BJ (cell line): ENCODE measurements at regions not wholly inside any gene's neighbourhood (a gene's known extent, or its start where the extent isn't known, plus 50 kb on each side); places are given as distances from the start of the nearest gene placed in this dataset.

Source experiments
- CTCF ChIA-PET: fragments of 350-600 bp; formaldehyde crosslinking; extraction: SDS; loops from one replicate; lab custom pipeline; 2021; ENCODE audit warnings: antibody characterized with exemption, inconsistent platforms; lab: Yijun Ruan, JAX
- POLR2A ChIA-PET: fragments of 300-600 bp; sonication (Branson Sonifier 250); formaldehyde crosslinking; extraction: SDS; loops from one replicate; lab custom pipeline; 2021; ENCODE audit warnings: antibody characterized with exemption; lab: Charles Lee
- DNase-seq: peaks from one replicate; pipeline ENCODE4 v3.0.0-alpha.2; 2011; ENCODE audit warnings: low read depth
- H3K27me3 ChIP-seq: 2 replicates; pipeline ENCODE4 v1.6.0; 2011; ENCODE audit warnings: low read length; ENCODE audit not compliant: control insufficient read depth, insufficient read depth
- H3K36me3 ChIP-seq: 2 replicates; pipeline ENCODE4 v1.5.1; 2011; ENCODE audit warnings: low read length; ENCODE audit not compliant: control insufficient read depth, insufficient read depth
- H3K4me3 ChIP-seq: 2 replicates; pipeline ENCODE4 v1.5.1; 2011; ENCODE audit warnings: low read depth, mild to moderate bottlenecking, control low read depth, low read length
- TF ChIP-seq, protein P1 (sequence below): IDR thresholded peaks from 2 replicates; pipeline ENCODE4 v1.5.1; 2011; ENCODE audit warnings: low read depth, mild to moderate bottlenecking, control low read depth, inconsistent platforms, low read length, moderate library complexity; ENCODE audit not compliant: insufficient read depth

DNA sequence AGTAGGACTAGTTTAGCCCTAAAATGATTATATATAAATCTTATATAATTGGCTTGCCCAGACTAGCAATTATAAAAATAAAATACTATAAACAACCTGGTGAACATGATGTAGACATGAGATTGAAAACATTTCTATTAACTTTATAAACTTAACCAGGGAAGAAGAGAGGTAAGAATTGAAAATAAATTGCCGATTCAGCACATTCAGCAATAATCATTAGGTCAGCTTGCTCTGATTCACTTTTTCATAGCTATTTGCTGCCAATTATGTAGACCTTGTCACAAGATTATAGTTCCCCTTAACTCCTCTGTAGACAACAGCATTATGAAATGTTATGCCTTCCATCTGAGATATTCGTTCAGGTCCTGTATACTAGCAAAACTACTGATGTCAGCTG is 199.3 kb upstream of the CA10 start:
- ChIA-PET CTCF (no interaction called here), POLR2A (no interaction called here)
- H3K36me3 ChIP-seq, result no peaks in the 10 kb centered on the region
- no peak overlapping the region for H3K4me3 ChIP-seq
- no peak for DNase-seq
- TF ChIP-seq, protein P1, sequence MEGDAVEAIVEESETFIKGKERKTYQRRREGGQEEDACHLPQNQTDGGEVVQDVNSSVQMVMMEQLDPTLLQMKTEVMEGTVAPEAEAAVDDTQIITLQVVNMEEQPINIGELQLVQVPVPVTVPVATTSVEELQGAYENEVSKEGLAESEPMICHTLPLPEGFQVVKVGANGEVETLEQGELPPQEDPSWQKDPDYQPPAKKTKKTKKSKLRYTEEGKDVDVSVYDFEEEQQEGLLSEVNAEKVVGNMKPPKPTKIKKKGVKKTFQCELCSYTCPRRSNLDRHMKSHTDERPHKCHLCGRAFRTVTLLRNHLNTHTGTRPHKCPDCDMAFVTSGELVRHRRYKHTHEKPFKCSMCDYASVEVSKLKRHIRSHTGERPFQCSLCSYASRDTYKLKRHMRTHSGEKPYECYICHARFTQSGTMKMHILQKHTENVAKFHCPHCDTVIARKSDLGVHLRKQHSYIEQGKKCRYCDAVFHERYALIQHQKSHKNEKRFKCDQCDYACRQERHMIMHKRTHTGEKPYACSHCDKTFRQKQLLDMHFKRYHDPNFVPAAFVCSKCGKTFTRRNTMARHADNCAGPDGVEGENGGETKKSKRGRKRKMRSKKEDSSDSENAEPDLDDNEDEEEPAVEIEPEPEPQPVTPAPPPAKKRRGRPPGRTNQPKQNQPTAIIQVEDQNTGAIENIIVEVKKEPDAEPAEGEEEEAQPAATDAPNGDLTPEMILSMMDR, result no peak
- H3K27me3 ChIP-seq, result no peaks in the 10 kb centered on the region

DNA sequence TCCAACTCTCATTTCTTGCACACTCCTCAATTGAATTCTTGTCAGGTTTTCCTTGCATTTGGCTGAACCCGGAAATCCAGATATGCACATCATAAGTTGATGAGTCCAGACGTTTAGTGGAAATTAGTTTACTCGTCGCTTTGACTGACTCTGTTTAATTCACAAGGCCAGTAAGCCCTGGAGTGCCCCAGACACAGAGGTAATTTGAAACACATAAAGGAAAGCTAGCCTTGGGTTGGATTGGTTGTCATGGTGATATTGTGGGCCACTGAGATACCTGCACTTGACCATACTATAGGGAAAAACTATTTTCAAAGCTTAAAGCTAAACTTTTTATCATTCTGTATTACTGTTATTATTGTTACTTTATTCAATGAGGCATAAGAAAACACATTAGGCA is 178.3 kb upstream of the CA10 start:
- TF ChIP-seq, protein P1, result no peak
- Histone ChIP-seq H3K4me3 (no peak overlapping the region), H3K27me3 (no peaks in the 10 kb centered on the region), H3K36me3 (no peaks in the 10 kb centered on the region)
- POLR2A ChIA-PET, result no interaction called here
- CTCF ChIA-PET, result no interaction called here
- no peak for DNase-seq

DNA sequence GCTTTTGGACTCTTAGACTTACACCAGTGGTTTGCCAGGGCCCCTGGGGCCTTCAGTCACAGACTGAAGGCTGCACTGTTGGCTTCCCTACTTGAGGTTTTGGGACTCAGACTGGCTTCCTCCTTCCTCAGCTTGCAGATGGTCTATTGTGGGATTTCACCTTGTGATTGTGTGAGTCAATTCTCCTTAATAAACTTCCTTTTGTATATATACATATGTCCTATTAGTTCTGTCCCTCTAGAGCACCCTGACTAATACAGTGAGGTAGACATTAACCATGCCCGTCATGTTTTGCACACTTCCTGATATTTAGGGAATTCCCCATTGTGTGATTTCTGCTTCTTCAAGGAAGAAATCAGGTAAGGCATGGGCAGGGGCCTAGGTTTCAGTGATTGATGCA is 147.8 kb upstream of the CA10 start:
- Histone ChIP-seq H3K4me3 (no peak overlapping the region), H3K36me3 (no peaks in the 10 kb centered on the region), H3K27me3 (no peaks in the 10 kb centered on the region)
- TF ChIP-seq, protein P1, result no peak
- ChIA-PET CTCF (no interaction called here), POLR2A (no interaction called here)
- no peak for DNase-seq

DNA sequence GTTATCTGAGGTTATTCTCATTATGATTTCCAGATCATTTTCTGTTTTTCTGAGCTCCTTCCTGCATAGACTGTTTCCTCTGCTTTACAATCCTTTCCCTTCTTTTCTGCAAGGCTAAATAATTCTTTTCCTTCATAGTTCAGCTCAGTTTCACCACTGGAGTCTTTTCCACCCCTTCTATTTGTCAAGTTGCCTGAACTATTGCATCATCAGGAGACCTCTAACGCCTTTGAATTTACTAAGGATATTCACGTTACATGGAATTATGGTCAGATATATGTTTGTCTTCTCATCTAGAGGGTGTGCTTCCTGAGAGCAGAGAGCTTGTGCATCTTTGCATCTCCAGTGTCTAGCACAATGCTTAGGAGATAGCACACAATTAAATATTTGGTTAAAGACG is 140.4 kb upstream of the CA10 start:
- H3K4me3 ChIP-seq, result no peak overlapping the region
- CTCF ChIA-PET, result no interaction called here
- POLR2A ChIA-PET, result no interaction called here
- DNase-seq, result no peak
- no peaks in the 10 kb centered on the region for H3K27me3 ChIP-seq
- TF ChIP-seq, protein P1, result no peak
- no peaks in the 10 kb centered on the region for H3K36me3 ChIP-seq

DNA sequence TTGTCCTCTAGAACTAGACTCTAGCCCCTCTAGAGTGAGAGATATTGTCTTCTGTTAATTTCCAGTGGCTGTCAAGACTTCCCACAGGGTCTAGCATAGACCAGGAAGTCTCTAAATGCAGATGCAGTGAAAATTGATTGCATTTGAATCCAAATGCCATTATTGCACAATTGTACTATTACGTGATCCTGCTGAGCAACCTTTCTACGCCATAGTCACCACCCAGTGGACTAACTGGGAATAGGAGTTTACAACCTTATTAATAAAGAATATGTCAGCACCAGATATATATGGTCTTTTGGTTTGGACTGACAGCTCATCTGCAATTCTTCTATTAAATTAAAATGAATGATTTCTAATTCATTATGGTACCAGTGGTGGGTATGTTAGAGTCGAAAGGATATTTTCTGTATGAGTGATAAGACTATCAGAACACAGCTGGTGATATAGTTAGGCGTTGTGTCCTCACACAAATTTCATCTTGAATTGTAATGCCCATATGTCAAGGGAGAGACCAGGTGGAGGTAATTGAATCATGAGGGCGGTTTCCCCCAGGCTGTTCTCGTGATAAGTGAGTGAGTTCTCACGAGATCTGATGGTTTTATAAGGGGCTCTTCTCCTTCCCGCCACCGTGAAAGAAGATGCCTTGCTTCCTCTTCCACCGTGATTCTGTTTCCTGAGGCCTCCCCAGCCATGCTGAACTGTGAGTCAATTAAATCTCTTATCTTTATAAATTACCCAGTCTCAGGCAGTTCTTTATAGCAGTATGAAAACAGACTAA is 138.9 kb upstream of the CA10 start:
- TF ChIP-seq, protein P1, result no peak
- no peak for DNase-seq
- CTCF ChIA-PET, result no interaction called here
- POLR2A ChIA-PET, result no interaction called here
- H3K36me3 ChIP-seq, result no peaks in the 10 kb centered on the region
- no peak overlapping the region for H3K4me3 ChIP-seq
- H3K27me3 ChIP-seq, result no peaks in the 10 kb centered on the region
